GM12878 (cell line): ENCODE measurements at regions not wholly inside any gene's neighbourhood (a gene's known extent, or its start where the extent isn't known, plus 50 kb on each side); places are given as distances from the start of the nearest gene placed in this dataset.

Source experiments
- ATAC-seq: fragments of 200-7000 bp; cut with Tn5 transposase; 3 replicates; pipeline ENCODE4 v1.9.1; 2020; ENCODE audit warnings: mild to moderate bottlenecking, moderate library complexity
- BruUV-seq: library from RNA; stranded (reverse); fragments of 400-500 nt; replicated peaks from 2 replicates; lab custom pipeline; 2021; lab: Mats Ljungman, UMichigan
- CTCF ChIA-PET: fragments of 300-600 bp; sonication (Branson Sonifier 250); formaldehyde crosslinking; extraction: SDS; loops from one replicate; lab custom pipeline; 2021; ENCODE audit warnings: inconsistent platforms; lab: Yijun Ruan, JAX
- POLR2A ChIA-PET: fragments of 350-600 bp; formaldehyde crosslinking; extraction: SDS; loops from one replicate; lab custom pipeline; 2021; ENCODE audit warnings: inconsistent platforms; lab: Charles Lee
- RAD21 ChIA-PET: fragments of 300-600 bp; sonication (Branson Sonifier 250); formaldehyde crosslinking; loops from one replicate; lab custom pipeline; 2023; ENCODE audit warnings: antibody characterized with exemption; ENCODE audit not compliant: unreplicated experiment; lab: Charles Lee
- SMC1A ChIA-PET: fragments of 300-600 bp; sonication (Branson Sonifier 250); formaldehyde crosslinking; loops from one replicate; lab custom pipeline; 2023; ENCODE audit not compliant: unreplicated experiment, uncharacterized antibody; lab: Charles Lee
- DNase-seq: peaks from one replicate; pipeline ENCODE4 v3.0.0-alpha.2; 2011; ENCODE audit warnings: low read depth, low spot score
- FAIRE-seq: peaks from 3 replicates; lab custom pipeline; 2011; peaks lifted over from hg19 to GRCh38; lab: Jason Lieb, UNC
- H2AFZ ChIP-seq: 2 replicates; pipeline ENCODE4 v1.6.0; 2011; ENCODE audit warnings: low read depth, low read length, control low read depth; ENCODE audit not compliant: control insufficient read depth
- H3K27ac ChIP-seq: 2 replicates; pipeline ENCODE4 v1.5.1; 2011; ENCODE audit warnings: control low read depth; ENCODE audit not compliant: control insufficient read depth, insufficient read depth
- H3K27me3 ChIP-seq, 2 experiments: replicated peaks in 1 of 2; 2 replicates each; pipeline versions ENCODE4 v1.6.0 to v1.6.1; 2011; ENCODE audit warnings: low read length in 1 of 2; ENCODE audit not compliant: control insufficient read depth in 2 of 2, insufficient read depth in 2 of 2
- H3K36me3 ChIP-seq, 2 experiments: 2 replicates each; pipeline ENCODE4 v1.5.1; 2011; ENCODE audit warnings: low read length in 1 of 2; ENCODE audit not compliant: control insufficient read depth in 2 of 2, insufficient read depth in 2 of 2
- H3K4me1 ChIP-seq: 2 replicates; pipeline ENCODE4 v1.6.1; 2011; ENCODE audit warnings: mild to moderate bottlenecking, low read length, moderate library complexity, mixed read lengths; ENCODE audit not compliant: control insufficient read depth, insufficient read depth
- H3K4me2 ChIP-seq: 2 replicates; pipeline ENCODE4 v1.6.0; 2011; ENCODE audit warnings: control low read depth; ENCODE audit not compliant: control insufficient read depth, insufficient read depth
- H3K4me3 ChIP-seq: fragments of 200-600 bp; sonication (generic); 2 replicates; pipeline ENCODE4 v1.5.1; 2016
- H3K79me2 ChIP-seq: 2 replicates; pipeline ENCODE4 v1.6.0; 2011; ENCODE audit warnings: low read length; ENCODE audit not compliant: control insufficient read depth, insufficient read depth
- H3K9ac ChIP-seq: 2 replicates; pipeline ENCODE4 v1.8.0; 2011; ENCODE audit warnings: low read length, control low read depth, mixed read lengths; ENCODE audit not compliant: control insufficient read depth, insufficient read depth
- H3K9me3 ChIP-seq: replicated peaks from 3 replicates; pipeline ENCODE4 v1.5.1; 2011; ENCODE audit warnings: mild to moderate bottlenecking, low read length; ENCODE audit not compliant: control insufficient read depth, insufficient read depth
- H4K20me1 ChIP-seq: 2 replicates; pipeline ENCODE4 v1.6.0; 2011; ENCODE audit not compliant: control insufficient read depth, insufficient read depth
- CHD4 ChIP-seq: fragments of 200-600 bp; sonication (generic); IDR thresholded peaks from 2 replicates; pipeline ENCODE4 v1.6.1; 2016; ENCODE audit warnings: mild to moderate bottlenecking
- CTCF ChIP-seq, 3 experiments: IDR thresholded peaks in 2 of 3; conservative IDR thresholded peaks in 1 of 3; 2 replicates each; pipeline ENCODE4 v1.5.1; 2011; ENCODE audit warnings: low read depth in 3 of 3, low read length in 3 of 3, mild to moderate bottlenecking in 3 of 3, control low read depth in 2 of 3, moderate library complexity in 2 of 3, inconsistent platforms in 1 of 3, mixed read lengths in 1 of 3; ENCODE audit not compliant: control insufficient read depth in 2 of 3, insufficient read depth in 1 of 3; ENCODE audit errors: extremely low read depth in 1 of 3
- E2F4 ChIP-seq: IDR thresholded peaks from 2 replicates; pipeline ENCODE4 v1.6.1; 2012; ENCODE audit warnings: low read depth, low read length, improper control_type of control experiment
- IKZF1 ChIP-seq: fragments of 450-650 bp; conservative IDR thresholded peaks from 2 replicates; pipeline ENCODE4 v1.6.1; 2017; ENCODE audit warnings: antibody characterized with exemption, mild to moderate bottlenecking
- MAX ChIP-seq: IDR thresholded peaks from 2 replicates; pipeline ENCODE4 v1.6.1; 2012; ENCODE audit warnings: low read depth, low read length, improper control_type of control experiment
- MTA3 ChIP-seq: IDR thresholded peaks from 2 replicates; pipeline ENCODE4 v1.6.1; 2012; ENCODE audit warnings: low read length, inconsistent platforms, borderline replicate concordance
- MXI1 ChIP-seq: fragments of 150-350 bp; IDR thresholded peaks from 2 replicates; pipeline ENCODE4 v1.6.1; 2011; ENCODE audit warnings: low read depth, mild to moderate bottlenecking, inconsistent platforms, low read length, improper control_type of control experiment
- NFXL1 ChIP-seq: fragments of 450-650 bp; IDR thresholded peaks from 2 replicates; pipeline ENCODE4 v1.6.1; 2017; ENCODE audit warnings: antibody characterized with exemption, mild to moderate bottlenecking, borderline replicate concordance
- NFYA ChIP-seq: IDR thresholded peaks from 2 replicates; pipeline ENCODE4 v1.6.1; 2011; ENCODE audit warnings: low read depth, mild to moderate bottlenecking, low read length, improper control_type of control experiment, borderline replicate concordance
- NR2C1 ChIP-seq: fragments of 450-650 bp; IDR thresholded peaks from 2 replicates; pipeline ENCODE4 v1.6.1; 2017; ENCODE audit warnings: antibody characterized with exemption, mild to moderate bottlenecking, moderate library complexity
- PKNOX1 ChIP-seq: fragments of 450-650 bp; IDR thresholded peaks from 2 replicates; pipeline ENCODE4 v1.6.1; 2016; ENCODE audit warnings: mild to moderate bottlenecking
- POU2F2 ChIP-seq: IDR thresholded peaks from 3 replicates; pipeline ENCODE4 v1.6.1; 2011; ENCODE audit warnings: low read depth, mild to moderate bottlenecking, low read length, borderline replicate concordance
- RFX5 ChIP-seq: IDR thresholded peaks from 2 replicates; pipeline ENCODE4 v1.6.1; 2011; ENCODE audit warnings: low read depth, low read length, improper control_type of control experiment
- SMC3 ChIP-seq: IDR thresholded peaks from 2 replicates; pipeline ENCODE4 v1.6.1; 2011; ENCODE audit warnings: low read length, improper control_type of control experiment, borderline replicate concordance
- SREBF1 ChIP-seq: IDR thresholded peaks from 2 replicates; pipeline ENCODE4 v1.6.1; 2012; ENCODE audit warnings: mild to moderate bottlenecking, low read length
- SRF ChIP-seq, 2 experiments: IDR thresholded peaks; 2 replicates each; pipeline ENCODE4 v1.6.1; 2011; ENCODE audit warnings: low read depth in 2 of 2, low read length in 2 of 2, mild to moderate bottlenecking in 1 of 2, moderate library complexity in 1 of 2
- YBX1 ChIP-seq: fragments of 450-650 bp; IDR thresholded peaks from 2 replicates; pipeline ENCODE4 v1.6.1; 2016; ENCODE audit warnings: antibody characterized with exemption
- WGBS: methylation state at CpG from one replicate; pipeline ENCODE4 v1.1.6; 2016; ENCODE audit warnings: low lambda C conversion rate; ENCODE audit not compliant: insufficient replicate concordance, insufficient coverage; ENCODE audit errors: missing lambda C conversion rate; 5-methylcytosine and 5-hydroxymethylcytosine counted together
- in situ Hi-C: fragments of 300-500 bp; cut with MboI; formaldehyde crosslinking; loops from 9 replicates; pipeline ENCODE4 v1.14.3; 2018; ENCODE audit warnings: mixed read lengths
- intact Hi-C: fragments of 100-400 bp; cut with micrococcal nuclease; formaldehyde crosslinking; loops from one replicate; pipeline ENCODE4 v1.14.2; 2022; ENCODE audit not compliant: unreplicated experiment

GRCh38 chr6:145423936-145424335 is 311.4 kb downstream of the EPM2A start:
- WGBS = 46% methylated on average over 3 of the region's 3 CpGs

More at GRCh38 chr6:145423936-145424335, 311.4 kb downstream of the EPM2A start:
- H2AFZ ChIP-seq = no peak overlapping the region
- ATAC-seq (no peak), DNase-seq (no peak), FAIRE-seq (no peak)
- ChIA-PET SMC1A (interaction anchor here (1.0 to 1.5 kb wide), 3 partner anchors 9 to 39 kb away, joined by 3 to 9 read pairs (median 4); no protein-coding TSS in a partner anchor), POLR2A (no interaction called here), CTCF (interaction anchor here (0.5 to 1.5 kb wide), 2 partner anchors 8 to 1078 kb away, joined by 3 read pairs; no protein-coding TSS in a partner anchor), RAD21 (no interaction called here)
- no peaks in the 10 kb centered on the region for H3K4me1 ChIP-seq
- no peak overlapping the region for H3K4me3 ChIP-seq
- no peaks in the 10 kb centered on the region for H3K79me2 ChIP-seq
- BruUV-seq = no TSS peak
- H3K9me3 ChIP-seq = no peaks in the 10 kb centered on the region
- no peak overlapping the region for H3K4me2 ChIP-seq
- no peaks in the 10 kb centered on the region for H3K36me3 ChIP-seq
- no peaks in the 10 kb centered on the region for H3K27me3 ChIP-seq
- H3K9ac ChIP-seq = no peak overlapping the region
- intact Hi-C loops (no loop called here), in situ Hi-C loops (no loop called here)
- no peak for TF ChIP-seq MTA3
- no peak for TF ChIP-seq MAX
- no peak for TF ChIP-seq SRF (IDR thresholded peaks at IDR 0.05; ENCODE audit: low read depth in 2 of 2, low read length in 2 of 2)
- no peak for TF ChIP-seq SMC3
- no peak for TF ChIP-seq CHD4
- TF ChIP-seq NR2C1 = no peak
- no peak for TF ChIP-seq E2F4
- TF ChIP-seq RFX5 = no peak
- TF ChIP-seq PKNOX1 = no peak
- TF ChIP-seq CTCF (IDR thresholded peaks at IDR 0.05 in 2 of 3, conservative IDR thresholded peaks at IDR 0.05 in 1 of 3; ENCODE audit: control insufficient read depth in 2 of 3, extremely low read depth in 1 of 3, insufficient read depth in 1 of 3, low read depth in 3 of 3, low read length in 3 of 3) = no peak
- TF ChIP-seq NFYA = no peak
- TF ChIP-seq MXI1 = no peak
- TF ChIP-seq YBX1 = no peak
- TF ChIP-seq NFXL1 = no peak
- TF ChIP-seq POU2F2 = no peak
- no peak for TF ChIP-seq SREBF1
- no peak for TF ChIP-seq IKZF1
- H4K20me1 ChIP-seq = no peaks in the 10 kb centered on the region
- H3K27ac ChIP-seq = no peak overlapping the region
